SK-N-SH treated with all-trans-retinoic acid at 6 μM for 48 hours (cell line): ENCODE measurements at regions not wholly inside any gene's neighbourhood (a gene's known extent, or its start where the extent isn't known, plus 50 kb on each side); places are given as distances from the start of the nearest gene placed in this dataset.
"Not testable (repeated sequence)": the region's sequence is repeated elsewhere in the genome, so short reads cannot be mapped to it uniquely, and the experiment has no call there.

Experiments used
- ATAC-seq: fragments of 200-7000 bp; cut with Tn5 transposase; 3 replicates; pipeline ENCODE4 v1.9.1; 2020; ENCODE audit warnings: mild to moderate bottlenecking, moderate library complexity
- ARNTL ChIP-seq: fragments of 450-650 bp; formaldehyde crosslinking; IDR thresholded peaks from 2 replicates; pipeline ENCODE4 v1.5.0; 2020; ENCODE audit warnings: low read depth, mild to moderate bottlenecking, moderate library complexity, borderline replicate concordance
- BACH2 ChIP-seq: fragments of 250-450 bp; sonication (Bioruptor Pico); IDR thresholded peaks from 2 replicates; pipeline ENCODE4 v1.9.0; 2021; ENCODE audit warnings: mild to moderate bottlenecking, borderline replicate concordance
- CSDC2 ChIP-seq: fragments of 250-450 bp; sonication (Bioruptor Pico); IDR thresholded peaks from 2 replicates; pipeline ENCODE4 v1.5.0; 2020; ENCODE audit warnings: mild to moderate bottlenecking, moderate library complexity
- ESRRG ChIP-seq: fragments of 250-450 bp; sonication (Bioruptor Pico); IDR thresholded peaks from 2 replicates; pipeline ENCODE4 v1.6.1; 2021; ENCODE audit warnings: mild to moderate bottlenecking
- GLIS3 ChIP-seq: fragments of 250-450 bp; sonication (Bioruptor Pico); IDR thresholded peaks from 2 replicates; pipeline ENCODE4 v1.5.0; 2020; ENCODE audit warnings: mild to moderate bottlenecking, moderate library complexity
- ISL1 ChIP-seq: fragments of 250-450 bp; sonication (Bioruptor Pico); IDR thresholded peaks from 2 replicates; pipeline ENCODE4 v2.1.2; 2022; ENCODE audit warnings: mild to moderate bottlenecking, moderate library complexity
- OSR1 ChIP-seq: fragments of 250-450 bp; sonication (Bioruptor Pico); IDR thresholded peaks from 2 replicates; pipeline ENCODE4 v1.8.0; 2022; ENCODE audit warnings: moderate library complexity, mild to moderate bottlenecking, inconsistent platforms
- RARB ChIP-seq: fragments of 250-450 bp; sonication (Bioruptor Pico); IDR thresholded peaks from 2 replicates; pipeline ENCODE4 v1.8.0; 2021; ENCODE audit warnings: mild to moderate bottlenecking, moderate library complexity
- SNAI2 ChIP-seq: fragments of 250-450 bp; sonication (Bioruptor Pico); IDR thresholded peaks from 2 replicates; pipeline ENCODE4 v1.5.0; 2020; ENCODE audit warnings: mild to moderate bottlenecking, moderate library complexity
- TCF4 ChIP-seq: fragments of 250-450 bp; sonication (Bioruptor Pico); IDR thresholded peaks from 2 replicates; pipeline ENCODE4 v1.8.0; 2021; ENCODE audit warnings: mild to moderate bottlenecking, moderate library complexity, borderline replicate concordance
- ZC3H10 ChIP-seq: fragments of 250-450 bp; sonication (Bioruptor Pico); IDR thresholded peaks from 2 replicates; pipeline ENCODE4 v1.5.1; 2021; ENCODE audit warnings: mild to moderate bottlenecking, moderate library complexity
- ZFP30 ChIP-seq: fragments of 450-650 bp; formaldehyde crosslinking; IDR thresholded peaks from 2 replicates; pipeline ENCODE4 v1.5.0; 2022; ENCODE audit warnings: mild to moderate bottlenecking, moderate library complexity
- ZNF565 ChIP-seq: fragments of 450-650 bp; formaldehyde crosslinking; conservative IDR thresholded peaks from 2 replicates; pipeline ENCODE4 v1.5.0; 2020; ENCODE audit warnings: low read depth, mild to moderate bottlenecking, moderate library complexity
- ZNF70 ChIP-seq: fragments of 450-650 bp; formaldehyde crosslinking; IDR thresholded peaks from 2 replicates; pipeline ENCODE4 v1.5.0; 2020; ENCODE audit warnings: mild to moderate bottlenecking, moderate library complexity
- ZNF8 ChIP-seq: fragments of 450-650 bp; formaldehyde crosslinking; IDR thresholded peaks from 2 replicates; pipeline ENCODE4 v1.5.0; 2020; ENCODE audit warnings: mild to moderate bottlenecking, moderate library complexity
- TF ChIP-seq, protein P1 (sequence below): fragments of 250-450 bp; sonication (Bioruptor Pico); IDR thresholded peaks from 2 replicates; pipeline ENCODE4 v1.5.1; 2021; ENCODE audit warnings: mild to moderate bottlenecking, moderate library complexity
- TF ChIP-seq, protein P2 (sequence below): fragments of 250-450 bp; sonication (Bioruptor Pico); IDR thresholded peaks from 2 replicates; pipeline ENCODE4 v1.8.0; 2020; ENCODE audit warnings: mild to moderate bottlenecking, moderate library complexity, borderline replicate concordance
- TF ChIP-seq, protein P3 (sequence below): fragments of 250-450 bp; sonication (Bioruptor Pico); IDR thresholded peaks from 2 replicates; pipeline ENCODE4 v1.5.0; 2020; ENCODE audit warnings: mild to moderate bottlenecking, moderate library complexity
- TF ChIP-seq, protein P4 (sequence below): fragments of 250-450 bp; sonication (Bioruptor Pico); IDR thresholded peaks from 2 replicates; pipeline ENCODE4 v1.8.0; 2021; ENCODE audit warnings: low read depth, mild to moderate bottlenecking, moderate library complexity, borderline replicate concordance
- TF ChIP-seq, protein P5 (sequence below): fragments of 250-450 bp; sonication (Bioruptor Pico); IDR thresholded peaks from 2 replicates; pipeline ENCODE4 v1.5.1; 2020; ENCODE audit warnings: low read depth, mild to moderate bottlenecking, moderate library complexity

DNA sequence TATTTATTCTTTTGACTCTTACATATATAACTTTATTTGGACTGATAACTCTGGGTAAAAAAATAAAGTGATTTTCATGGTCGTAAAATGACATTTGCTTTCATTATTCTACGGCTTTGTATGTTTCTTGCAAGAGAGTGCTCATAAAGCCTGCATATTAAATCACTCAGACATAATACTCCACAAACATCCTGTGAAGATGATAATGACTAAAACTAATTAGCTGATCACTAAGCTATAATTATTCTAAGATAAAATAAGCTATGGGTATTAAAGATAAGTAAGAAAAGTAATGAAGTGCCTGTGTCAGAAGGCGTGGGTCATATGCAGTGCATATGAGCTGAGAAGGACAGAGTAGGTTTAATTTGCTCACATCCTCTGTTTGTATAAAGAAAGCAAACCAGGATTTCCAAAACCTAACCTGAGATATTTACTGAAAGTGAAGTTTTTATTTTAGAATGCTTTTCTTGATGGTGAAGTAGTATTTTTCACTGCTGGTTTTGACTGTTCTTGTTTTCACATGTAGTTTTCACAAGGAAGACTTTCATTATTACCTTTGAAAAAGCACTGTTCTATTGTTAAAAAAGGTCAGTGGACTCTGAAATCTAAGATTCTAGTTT, 278.8 kb downstream of the AMY1C start:
- ATAC-seq, result no peak
- TF ChIP-seq ISL1 (CRISPR knock-in tag) (no peak), ZNF70 (CRISPR knock-in tag) (no peak), CSDC2 (CRISPR knock-in tag) (no peak), TCF4 (no peak), ZFP30 (CRISPR knock-in tag) (no peak), RARB (CRISPR knock-in tag) (no peak), GLIS3 (CRISPR knock-in tag) (no peak), ESRRG (no peak), BACH2 (CRISPR knock-in tag) (no peak), ZNF8 (no peak), ZC3H10 (CRISPR knock-in tag) (no peak), ZNF565 (CRISPR knock-in tag) (no peak), OSR1 (CRISPR knock-in tag) (no peak), ARNTL (CRISPR knock-in tag) (no peak)
- TF ChIP-seq, protein P1, sequence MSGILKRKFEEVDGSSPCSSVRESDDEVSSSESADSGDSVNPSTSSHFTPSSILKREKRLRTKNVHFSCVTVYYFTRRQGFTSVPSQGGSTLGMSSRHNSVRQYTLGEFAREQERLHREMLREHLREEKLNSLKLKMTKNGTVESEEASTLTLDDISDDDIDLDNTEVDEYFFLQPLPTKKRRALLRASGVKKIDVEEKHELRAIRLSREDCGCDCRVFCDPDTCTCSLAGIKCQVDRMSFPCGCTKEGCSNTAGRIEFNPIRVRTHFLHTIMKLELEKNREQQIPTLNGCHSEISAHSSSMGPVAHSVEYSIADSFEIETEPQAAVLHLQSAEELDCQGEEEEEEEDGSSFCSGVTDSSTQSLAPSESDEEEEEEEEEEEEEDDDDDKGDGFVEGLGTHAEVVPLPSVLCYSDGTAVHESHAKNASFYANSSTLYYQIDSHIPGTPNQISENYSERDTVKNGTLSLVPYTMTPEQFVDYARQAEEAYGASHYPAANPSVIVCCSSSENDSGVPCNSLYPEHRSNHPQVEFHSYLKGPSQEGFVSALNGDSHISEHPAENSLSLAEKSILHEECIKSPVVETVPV (CRISPR knock-in tag), result no peak
- TF ChIP-seq, protein P2, sequence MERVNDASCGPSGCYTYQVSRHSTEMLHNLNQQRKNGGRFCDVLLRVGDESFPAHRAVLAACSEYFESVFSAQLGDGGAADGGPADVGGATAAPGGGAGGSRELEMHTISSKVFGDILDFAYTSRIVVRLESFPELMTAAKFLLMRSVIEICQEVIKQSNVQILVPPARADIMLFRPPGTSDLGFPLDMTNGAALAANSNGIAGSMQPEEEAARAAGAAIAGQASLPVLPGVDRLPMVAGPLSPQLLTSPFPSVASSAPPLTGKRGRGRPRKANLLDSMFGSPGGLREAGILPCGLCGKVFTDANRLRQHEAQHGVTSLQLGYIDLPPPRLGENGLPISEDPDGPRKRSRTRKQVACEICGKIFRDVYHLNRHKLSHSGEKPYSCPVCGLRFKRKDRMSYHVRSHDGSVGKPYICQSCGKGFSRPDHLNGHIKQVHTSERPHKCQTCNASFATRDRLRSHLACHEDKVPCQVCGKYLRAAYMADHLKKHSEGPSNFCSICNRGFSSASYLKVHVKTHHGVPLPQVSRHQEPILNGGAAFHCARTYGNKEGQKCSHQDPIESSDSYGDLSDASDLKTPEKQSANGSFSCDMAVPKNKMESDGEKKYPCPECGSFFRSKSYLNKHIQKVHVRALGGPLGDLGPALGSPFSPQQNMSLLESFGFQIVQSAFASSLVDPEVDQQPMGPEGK (CRISPR knock-in tag), result no peak
- TF ChIP-seq, protein P3, sequence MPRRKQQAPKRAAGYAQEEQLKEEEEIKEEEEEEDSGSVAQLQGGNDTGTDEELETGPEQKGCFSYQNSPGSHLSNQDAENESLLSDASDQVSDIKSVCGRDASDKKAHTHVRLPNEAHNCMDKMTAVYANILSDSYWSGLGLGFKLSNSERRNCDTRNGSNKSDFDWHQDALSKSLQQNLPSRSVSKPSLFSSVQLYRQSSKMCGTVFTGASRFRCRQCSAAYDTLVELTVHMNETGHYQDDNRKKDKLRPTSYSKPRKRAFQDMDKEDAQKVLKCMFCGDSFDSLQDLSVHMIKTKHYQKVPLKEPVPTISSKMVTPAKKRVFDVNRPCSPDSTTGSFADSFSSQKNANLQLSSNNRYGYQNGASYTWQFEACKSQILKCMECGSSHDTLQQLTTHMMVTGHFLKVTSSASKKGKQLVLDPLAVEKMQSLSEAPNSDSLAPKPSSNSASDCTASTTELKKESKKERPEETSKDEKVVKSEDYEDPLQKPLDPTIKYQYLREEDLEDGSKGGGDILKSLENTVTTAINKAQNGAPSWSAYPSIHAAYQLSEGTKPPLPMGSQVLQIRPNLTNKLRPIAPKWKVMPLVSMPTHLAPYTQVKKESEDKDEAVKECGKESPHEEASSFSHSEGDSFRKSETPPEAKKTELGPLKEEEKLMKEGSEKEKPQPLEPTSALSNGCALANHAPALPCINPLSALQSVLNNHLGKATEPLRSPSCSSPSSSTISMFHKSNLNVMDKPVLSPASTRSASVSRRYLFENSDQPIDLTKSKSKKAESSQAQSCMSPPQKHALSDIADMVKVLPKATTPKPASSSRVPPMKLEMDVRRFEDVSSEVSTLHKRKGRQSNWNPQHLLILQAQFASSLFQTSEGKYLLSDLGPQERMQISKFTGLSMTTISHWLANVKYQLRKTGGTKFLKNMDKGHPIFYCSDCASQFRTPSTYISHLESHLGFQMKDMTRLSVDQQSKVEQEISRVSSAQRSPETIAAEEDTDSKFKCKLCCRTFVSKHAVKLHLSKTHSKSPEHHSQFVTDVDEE (CRISPR knock-in tag), result no peak
- TF ChIP-seq, protein P4, sequence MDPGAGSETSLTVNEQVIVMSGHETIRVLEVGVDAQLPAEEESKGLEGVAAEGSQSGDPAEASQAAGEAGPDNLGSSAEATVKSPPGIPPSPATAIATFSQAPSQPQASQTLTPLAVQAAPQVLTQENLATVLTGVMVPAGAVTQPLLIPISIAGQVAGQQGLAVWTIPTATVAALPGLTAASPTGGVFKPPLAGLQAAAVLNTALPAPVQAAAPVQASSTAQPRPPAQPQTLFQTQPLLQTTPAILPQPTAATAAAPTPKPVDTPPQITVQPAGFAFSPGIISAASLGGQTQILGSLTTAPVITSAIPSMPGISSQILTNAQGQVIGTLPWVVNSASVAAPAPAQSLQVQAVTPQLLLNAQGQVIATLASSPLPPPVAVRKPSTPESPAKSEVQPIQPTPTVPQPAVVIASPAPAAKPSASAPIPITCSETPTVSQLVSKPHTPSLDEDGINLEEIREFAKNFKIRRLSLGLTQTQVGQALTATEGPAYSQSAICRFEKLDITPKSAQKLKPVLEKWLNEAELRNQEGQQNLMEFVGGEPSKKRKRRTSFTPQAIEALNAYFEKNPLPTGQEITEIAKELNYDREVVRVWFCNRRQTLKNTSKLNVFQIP, result no peak
- TF ChIP-seq, protein P5, sequence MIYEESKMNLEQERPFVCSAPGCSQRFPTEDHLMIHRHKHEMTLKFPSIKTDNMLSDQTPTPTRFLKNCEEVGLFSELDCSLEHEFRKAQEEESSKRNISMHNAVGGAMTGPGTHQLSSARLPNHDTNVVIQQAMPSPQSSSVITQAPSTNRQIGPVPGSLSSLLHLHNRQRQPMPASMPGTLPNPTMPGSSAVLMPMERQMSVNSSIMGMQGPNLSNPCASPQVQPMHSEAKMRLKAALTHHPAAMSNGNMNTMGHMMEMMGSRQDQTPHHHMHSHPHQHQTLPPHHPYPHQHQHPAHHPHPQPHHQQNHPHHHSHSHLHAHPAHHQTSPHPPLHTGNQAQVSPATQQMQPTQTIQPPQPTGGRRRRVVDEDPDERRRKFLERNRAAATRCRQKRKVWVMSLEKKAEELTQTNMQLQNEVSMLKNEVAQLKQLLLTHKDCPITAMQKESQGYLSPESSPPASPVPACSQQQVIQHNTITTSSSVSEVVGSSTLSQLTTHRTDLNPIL (CRISPR knock-in tag), result no peak

DNA sequence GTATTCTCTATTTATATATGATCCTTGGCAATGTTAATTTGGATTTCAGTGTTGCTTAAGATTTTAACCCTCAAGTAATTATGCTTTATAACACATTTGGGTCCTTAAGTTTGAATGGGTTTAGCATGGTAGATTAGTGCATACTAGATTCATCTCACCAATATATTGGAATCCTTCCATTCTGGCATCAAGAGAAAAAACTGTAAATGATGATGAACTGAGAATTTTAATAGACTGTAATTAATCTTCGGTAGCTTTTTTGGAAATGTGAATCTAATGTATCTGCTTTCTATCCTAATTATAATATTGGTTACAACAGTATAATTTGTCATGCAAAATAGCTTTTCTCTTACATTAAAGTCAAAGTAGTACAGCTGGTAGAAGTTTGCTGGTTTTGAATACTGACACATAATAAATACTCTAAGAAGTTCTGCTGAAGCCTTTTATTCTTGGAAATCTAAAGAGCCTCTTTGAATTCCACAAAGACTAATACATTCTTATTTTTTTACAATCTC, 279.8 kb downstream of the AMY1C start:
- no peak for ATAC-seq
- TF ChIP-seq ISL1 (CRISPR knock-in tag), result no peak

DNA sequence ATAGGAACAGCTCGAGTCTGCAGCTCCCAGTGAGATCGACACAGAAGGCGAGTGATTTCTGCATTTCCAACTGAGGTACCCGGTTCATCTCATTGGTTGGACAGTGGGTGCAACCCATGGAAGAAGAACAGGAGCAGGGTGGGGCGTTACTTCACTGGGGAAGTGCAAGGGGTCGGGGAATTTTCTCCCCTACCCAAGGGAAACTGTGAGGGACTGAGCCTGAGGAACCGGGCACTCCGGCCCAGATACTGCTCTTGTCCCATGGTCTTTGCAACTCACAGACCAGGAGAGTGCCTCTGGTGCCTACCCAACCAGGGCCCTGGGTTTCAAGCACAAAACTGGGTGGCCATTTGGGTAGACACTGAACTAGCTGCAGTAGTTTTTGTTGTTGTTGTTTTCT, 307.1 kb downstream of the AMY1C start:
- no peak for ATAC-seq
- TF ChIP-seq ZFP30 (CRISPR knock-in tag) (no peak), RARB (CRISPR knock-in tag) (no peak), SNAI2 (CRISPR knock-in tag) (no peak), ARNTL (CRISPR knock-in tag) (no peak), ESRRG (no peak)
- TF ChIP-seq, protein P4, result no peak
- TF ChIP-seq, protein P1 (CRISPR knock-in tag), result no peak
- TF ChIP-seq, protein P2 (CRISPR knock-in tag), result no peak

DNA sequence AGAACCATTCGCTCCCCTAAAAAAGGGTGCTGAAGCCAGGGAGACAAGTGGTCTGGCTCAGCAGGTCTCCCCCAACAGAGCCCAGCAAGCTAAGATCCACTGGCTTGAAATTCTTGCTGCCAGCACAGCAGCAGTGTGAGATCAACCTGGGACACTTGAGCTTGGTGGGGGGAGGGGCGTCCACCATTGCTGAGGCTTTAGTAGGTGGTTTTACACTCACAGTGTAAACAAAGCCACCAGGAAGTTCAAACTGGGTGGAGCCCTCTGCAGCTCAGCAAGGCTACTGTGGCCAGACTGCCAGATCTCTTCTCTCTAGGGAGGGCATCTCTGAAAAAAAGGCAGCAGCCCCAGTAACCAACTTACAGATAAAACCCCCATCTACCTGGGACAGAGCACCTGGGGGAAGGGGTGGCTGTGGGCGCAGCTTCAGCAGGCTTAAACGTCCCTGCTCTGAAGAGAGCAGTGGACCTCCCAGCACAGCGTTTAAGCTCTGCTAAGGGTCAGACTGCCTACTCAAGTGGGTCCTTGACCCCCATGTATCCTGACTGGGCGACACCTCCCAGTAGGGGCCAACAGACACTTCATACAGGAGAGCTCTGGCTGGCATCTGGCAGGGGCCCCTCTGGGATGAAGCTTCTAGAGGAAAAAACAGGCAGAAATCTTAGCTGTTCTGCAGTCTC, 307.7 kb downstream of the AMY1C start:
- not testable (repeated sequence) for ATAC-seq
